ENCODE measurements at regions not wholly inside any gene's neighbourhood (a gene's known extent, or its start where the extent isn't known, plus 50 kb on each side); places are given as distances from the start of the nearest gene placed in this dataset.

GRCh38 chrX:149079805-149080406, 425.2 kb downstream of the IDS start:
- TF ChIP-seq CTCF (IDR thresholded peaks at IDR 0.05) (no peak), POLR2A (IDR thresholded peaks at IDR 0.05) (no peak)
